CD14-positive monocyte (primary cell): ENCODE measurements at regions not wholly inside any gene's neighbourhood (a gene's known extent, or its start where the extent isn't known, plus 50 kb on each side); places are given as distances from the start of the nearest gene placed in this dataset.

Experiments used
- DNase-seq, 3 donors: peaks; one replicate each; pipeline ENCODE4 v3.0.0-alpha.2; 2011 to 2022
- H2AFZ ChIP-seq: 2 replicates; pipeline ENCODE4 v1.6.0; 2012; ENCODE audit warnings: mild to moderate bottlenecking, low read depth, low read length, inconsistent platforms; ENCODE audit not compliant: insufficient read depth, poor library complexity, severe bottlenecking
- H3K27ac ChIP-seq, 2 donors: 1 replicate in 1 of 2; 2 replicates in 1 of 2; pipeline ENCODE4 v1.5.1; 2012 to 2013; ENCODE audit warnings: low read length in 2 of 2, control low read depth in 1 of 2, inconsistent platforms in 1 of 2, low read depth in 1 of 2, mild to moderate bottlenecking in 1 of 2
- H3K27me3 ChIP-seq, 2 donors: one replicate each; pipeline versions ENCODE4 v1.6.0 to v1.6.1; 2011 to 2013; ENCODE audit warnings: low read length in 2 of 2; ENCODE audit not compliant: control insufficient read depth in 2 of 2, insufficient read depth in 2 of 2
- H3K36me3 ChIP-seq, 2 donors: replicated peaks in 1 of 2; 1 replicate in 1 of 2; 2 replicates in 1 of 2; pipeline versions ENCODE4 v1.5.1 to v1.6.1; 2012 to 2013; ENCODE audit warnings: low read length in 2 of 2, control low read depth in 1 of 2, inconsistent platforms in 1 of 2, mild to moderate bottlenecking in 1 of 2; ENCODE audit not compliant: insufficient read depth in 2 of 2, control insufficient read depth in 1 of 2
- H3K4me1 ChIP-seq, 2 donors: 1 replicate in 1 of 2; 2 replicates in 1 of 2; pipeline versions ENCODE4 v1.5.1 to v1.6.1; 2012 to 2013; ENCODE audit warnings: low read length in 2 of 2, control low read depth in 1 of 2, inconsistent platforms in 1 of 2, mild to moderate bottlenecking in 1 of 2, moderate library complexity in 1 of 2; ENCODE audit not compliant: insufficient read depth in 2 of 2, control insufficient read depth in 1 of 2
- H3K4me2 ChIP-seq: replicated peaks from 2 replicates; pipeline ENCODE3; 2012; ENCODE audit warnings: low read length, moderate library complexity, mild to moderate bottlenecking; ENCODE audit not compliant: poor library complexity, severe bottlenecking; ENCODE audit errors: extremely low read depth
- H3K4me3 ChIP-seq, 3 experiments: fragments of 200-600 bp in 1 of 3; sonication (generic) in 1 of 3; replicated peaks in 1 of 3; 1 replicate in 2 of 3; 2 replicates in 1 of 3; pipeline ENCODE4 v1.5.1; 2011 to 2013; ENCODE audit warnings: low read length in 3 of 3, mild to moderate bottlenecking in 3 of 3, control low read depth in 2 of 3, low read depth in 2 of 3, inconsistent platforms in 1 of 3, moderate library complexity in 1 of 3
- H3K79me2 ChIP-seq: 2 replicates; pipeline ENCODE4 v1.6.0; 2012; ENCODE audit warnings: mild to moderate bottlenecking, control low read depth, inconsistent platforms, low read length, moderate library complexity; ENCODE audit not compliant: insufficient read depth
- H3K9ac ChIP-seq: 2 replicates; pipeline ENCODE4 v1.6.0; 2017; ENCODE audit warnings: low read length, mild to moderate bottlenecking; ENCODE audit not compliant: insufficient read depth, poor library complexity, severe bottlenecking
- H3K9me3 ChIP-seq, 2 donors: replicated peaks in 1 of 2; 1 replicate in 1 of 2; 2 replicates in 1 of 2; pipeline versions ENCODE4 v1.5.1 to v1.6.1; 2012 to 2013; ENCODE audit warnings: low read length in 2 of 2, control low read depth in 1 of 2; ENCODE audit not compliant: control insufficient read depth in 1 of 2, insufficient read depth in 1 of 2
- H4K20me1 ChIP-seq: 2 replicates; pipeline ENCODE4 v1.6.0; 2012; ENCODE audit warnings: mild to moderate bottlenecking, low read length, control low read depth, moderate library complexity; ENCODE audit not compliant: insufficient read depth
- H3K27ac Mint-ChIP-seq, 7 donors: one replicate each; pipeline ENCODE4 v1.8.0; 2020; ENCODE audit warnings: mild to moderate bottlenecking in 7 of 7, mixed read lengths in 7 of 7, moderate library complexity in 6 of 7, inconsistent platforms in 2 of 7
- H3K27me3 Mint-ChIP-seq, 3 donors: one replicate each; pipeline ENCODE4 v1.8.0; 2021 to 2022; ENCODE audit warnings: low read depth in 3 of 3, mild to moderate bottlenecking in 3 of 3, mixed read lengths in 3 of 3, moderate library complexity in 3 of 3, inconsistent platforms in 1 of 3
- H3K36me3 Mint-ChIP-seq, 2 donors: one replicate each; pipeline ENCODE4 v1.8.0; 2020; ENCODE audit warnings: mixed read lengths in 2 of 2, inconsistent platforms in 1 of 2, mild to moderate bottlenecking in 1 of 2
- H3K4me1 Mint-ChIP-seq: one replicate; pipeline ENCODE4 v1.8.0; 2020; ENCODE audit warnings: mild to moderate bottlenecking, mixed read lengths
- H3K4me3 Mint-ChIP-seq, 2 donors: one replicate each; pipeline ENCODE4 v1.8.0; 2020; ENCODE audit warnings: mild to moderate bottlenecking in 2 of 2, mixed read lengths in 2 of 2, moderate library complexity in 1 of 2
- H3K9me3 Mint-ChIP-seq, 7 donors: one replicate each; pipeline ENCODE4 v1.8.0; 2020 to 2022; ENCODE audit warnings: mixed read lengths in 7 of 7, mild to moderate bottlenecking in 6 of 7, moderate library complexity in 6 of 7, inconsistent platforms in 2 of 7
- CTCF ChIP-seq: fragments of 200-600 bp; IDR thresholded peaks from one replicate; pipeline ENCODE4 v1.8.0; 2022; ENCODE audit warnings: antibody characterized with exemption, mild to moderate bottlenecking
- WGBS: methylation state at CpG from one replicate; pipeline ENCODE4 v1.1.5; 2013; ENCODE audit warnings: missing lambda C conversion rate; ENCODE audit not compliant: insufficient coverage; 5-methylcytosine and 5-hydroxymethylcytosine counted together
- intact Hi-C, 2 donors: fragments of 100-400 bp; cut with micrococcal nuclease; formaldehyde crosslinking; loops; one replicate each; pipeline versions ENCODE4 v1.15.0 to v1.15.1; 2023

- H3K4me1 Mint-ChIP-seq: no peaks in the 10 kb centered on the region
- no CpG with 5 or more reads among the region's 1 CpG for WGBS
- Histone ChIP-seq H3K4me2 (no peak overlapping the region), H3K9ac (no peak overlapping the region), H4K20me1 (no peaks in the 10 kb centered on the region), H3K36me3 (no peaks in the 10 kb centered on the region), H2AFZ (no peak overlapping the region), H3K79me2 (no peaks in the 10 kb centered on the region), H3K9me3 (no peaks in the 10 kb centered on the region), H3K27me3 (no peaks in the 10 kb centered on the region), H3K4me1 (no peaks in the 10 kb centered on the region), H3K27ac (no peak overlapping the region), H3K4me3 (no peak overlapping the region)
- H3K36me3 Mint-ChIP-seq: no peaks in the 10 kb centered on the region
- DNase-seq: no peak
- H3K27me3 Mint-ChIP-seq: no peaks in the 10 kb centered on the region
- H3K27ac Mint-ChIP-seq: no peak overlapping the region
- H3K4me3 Mint-ChIP-seq: no peak overlapping the region
- no peak for TF ChIP-seq CTCF
- peaks cover 0 to 3% (median 0%) of the 10 kb centered on the region in 7 donors for H3K9me3 Mint-ChIP-seq
- intact Hi-C loops: no loop called here
These were observed 333.0 kb upstream of the NAV3 start for GRCh38 chr12:77497647-77498046.

GRCh38 chr12:77496714-77497113 lies 334.0 kb upstream of the NAV3 start:
- Histone ChIP-seq H3K79me2 (no peaks in the 10 kb centered on the region), H3K4me2 (no peak overlapping the region), H3K4me3 (no peak overlapping the region), H3K9me3 (no peaks in the 10 kb centered on the region), H3K4me1 (no peaks in the 10 kb centered on the region), H3K27me3 (no peaks in the 10 kb centered on the region), H3K9ac (no peak overlapping the region), H3K36me3 (no peaks in the 10 kb centered on the region), H3K27ac (no peak overlapping the region), H4K20me1 (no peaks in the 10 kb centered on the region), H2AFZ (no peak overlapping the region)
- H3K27me3 Mint-ChIP-seq: no peaks in the 10 kb centered on the region
- intact Hi-C loops: no loop called here
- H3K4me1 Mint-ChIP-seq: no peaks in the 10 kb centered on the region
- no peak for TF ChIP-seq CTCF
- 88% methylated on average over 3 of the region's 5 CpGs for WGBS
- H3K4me3 Mint-ChIP-seq: no peak overlapping the region
- peaks cover 0 to 3% (median 0%) of the 10 kb centered on the region in 7 donors for H3K9me3 Mint-ChIP-seq
- DNase-seq: no peak
- no peaks in the 10 kb centered on the region for H3K36me3 Mint-ChIP-seq
- H3K27ac Mint-ChIP-seq: no peak overlapping the region
